Gastroesophageal sphincter (tissue), 3 donors: ENCODE measurements at regions not wholly inside any gene's neighbourhood (a gene's known extent, or its start where the extent isn't known, plus 50 kb on each side); places are given as distances from the start of the nearest gene placed in this dataset.

Experiments used
- CTCF ChIP-seq, 4 experiments: fragments of 200-600 bp in 2 of 4; fragments of 450-650 bp in 2 of 4; sonication (generic) in 1 of 4; IDR thresholded peaks; one replicate each; pipeline ENCODE4 v1.5.1; 2017 to 2019; ENCODE audit warnings: antibody characterized with exemption in 4 of 4, mild to moderate bottlenecking in 2 of 4, moderate library complexity in 2 of 4
- EP300 ChIP-seq: sonication (generic); formaldehyde crosslinking; IDR thresholded peaks from one replicate; pipeline ENCODE4 v1.6.1; 2017; ENCODE audit warnings: antibody characterized with exemption, mild to moderate bottlenecking
- POLR2A ChIP-seq, 2 donors: fragments of 450-650 bp; IDR thresholded peaks; one replicate each; pipeline ENCODE4 v1.6.1; 2017; ENCODE audit warnings: antibody characterized with exemption in 2 of 2, mild to moderate bottlenecking in 2 of 2, moderate library complexity in 1 of 2
- POLR2AphosphoS5 ChIP-seq: sonication (generic); formaldehyde crosslinking; IDR thresholded peaks from one replicate; pipeline ENCODE4 v1.6.1; 2017; ENCODE audit warnings: antibody characterized with exemption

DNA sequence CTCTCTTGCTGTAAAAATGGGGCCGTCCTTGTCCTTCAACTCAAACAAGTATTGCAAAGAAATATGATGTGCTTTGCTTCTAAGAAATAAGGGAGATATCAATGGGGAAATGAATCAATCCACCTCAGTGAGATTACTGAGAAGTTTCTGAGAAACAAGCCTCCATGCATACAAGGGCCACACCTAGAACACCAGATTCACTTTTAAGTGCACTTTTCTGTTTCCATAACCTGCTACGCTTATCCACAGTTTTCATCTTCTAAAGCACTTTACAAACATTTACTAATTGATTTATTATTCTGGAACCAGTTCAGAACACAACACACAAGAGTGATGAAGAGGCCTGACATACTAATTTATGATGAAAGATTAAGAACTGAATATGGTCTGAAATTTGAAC is 54.0 kb upstream of the BOD1L1 start:
- no peak for TF ChIP-seq CTCF (IDR thresholded peaks at IDR 0.05)
- TF ChIP-seq POLR2AphosphoS5 = no peak
- no peak for TF ChIP-seq EP300
- TF ChIP-seq POLR2A (IDR thresholded peaks at IDR 0.05) = no peak
